GM19468 (cell line): ENCODE measurements at regions not wholly inside any gene's neighbourhood (a gene's known extent, or its start where the extent isn't known, plus 50 kb on each side); places are given as distances from the start of the nearest gene placed in this dataset.

ENCODE experiments used
- ATAC-seq: cut with Tn5 transposase; IDR thresholded peaks from one replicate; pipeline ENCODE4 v1.9.1; 2021; ENCODE audit warnings: mild to moderate bottlenecking, moderate library complexity, moderate number of reproducible peaks; ENCODE audit not compliant: unreplicated experiment; ENCODE audit errors: extremely low read depth

GRCh38 chr12:3935078-3935477 lies 61.9 kb upstream of the PARP11 start:
- ATAC-seq, result no peak

GRCh38 chr12:3933819-3934192 lies 60.6 kb upstream of the PARP11 start:
- no peak for ATAC-seq

- no peak for ATAC-seq
Measured at GRCh38 chr12:3933074-3933818, 60.0 kb upstream of the PARP11 start.

- ATAC-seq, result no peak
Measured at GRCh38 chr12:3931776-3932175, 58.6 kb upstream of the PARP11 start.

GRCh38 chr12:3931206-3931605 lies 58.0 kb upstream of the PARP11 start:
- no peak for ATAC-seq

GRCh38 chr12:3929875-3930615 lies 56.8 kb upstream of the PARP11 start:
- no peak for ATAC-seq

- no peak for ATAC-seq
Measured at GRCh38 chr12:3928538-3929184, 55.5 kb upstream of the PARP11 start.

- no peak for ATAC-seq
Measured at GRCh38 chr12:3925621-3926020, 52.4 kb upstream of the PARP11 start.

GRCh38 chr12:3924761-3925160 lies 51.6 kb upstream of the PARP11 start:
- ATAC-seq, result no peak

GRCh38 chr12:3923021-3923420 lies 49.8 kb upstream of the PARP11 start:
- ATAC-seq, result no peak
